ENCODE measurements at regions not wholly inside any gene's neighbourhood (a gene's known extent, or its start where the extent isn't known, plus 50 kb on each side); places are given as distances from the start of the nearest gene placed in this dataset.

DNA sequence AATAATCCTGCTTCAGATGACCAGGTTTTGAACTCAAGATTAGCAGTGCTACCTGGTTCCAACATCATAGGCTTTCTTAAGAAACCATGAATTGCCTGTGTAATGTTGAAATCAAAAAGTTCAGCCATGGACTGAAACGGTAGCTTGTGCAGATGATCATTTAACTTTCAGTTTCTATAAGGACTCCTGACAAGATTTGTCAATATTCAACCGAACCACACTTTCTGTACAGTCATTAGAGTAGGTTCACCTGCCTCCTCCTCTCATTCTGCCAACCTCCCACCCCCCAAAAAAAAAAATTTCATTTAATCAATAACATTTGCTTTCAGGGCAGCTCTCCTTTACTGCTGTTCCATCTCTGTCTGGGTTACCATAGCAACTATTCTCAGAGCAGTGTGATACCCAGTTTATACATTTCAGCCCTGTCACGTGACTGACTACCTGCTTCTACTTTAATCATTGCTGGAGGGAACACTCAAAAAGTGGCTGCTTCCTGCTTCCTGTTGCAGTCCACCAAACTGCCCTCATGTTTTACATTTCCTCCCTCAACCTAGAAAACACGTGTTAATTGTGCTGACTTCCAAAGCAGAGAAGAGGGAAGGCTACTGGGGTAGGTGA lies 275.5 kb downstream of the SS18 start:
- intact Hi-C loops (cut with micrococcal nuclease): no loop called here

DNA sequence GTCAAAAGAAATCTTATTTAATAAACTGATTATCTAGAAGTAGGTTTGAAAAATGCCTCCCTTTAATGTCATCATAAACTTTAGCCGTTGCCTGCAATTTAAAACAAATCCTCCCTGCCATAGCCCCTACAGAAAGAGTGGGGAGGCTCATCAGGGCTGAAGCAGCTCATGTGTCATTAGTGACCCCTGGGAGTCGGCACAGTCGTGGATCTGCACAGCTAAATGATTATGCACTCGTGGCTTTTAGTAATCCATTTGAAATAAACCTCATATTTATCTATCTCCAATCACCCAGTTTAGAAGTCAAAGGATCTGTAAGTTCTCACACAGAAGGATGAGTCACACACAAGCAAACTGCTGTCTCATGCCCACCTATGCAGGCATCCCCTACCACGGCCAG lies 277.3 kb downstream of the SS18 start:
- intact Hi-C loops (cut with micrococcal nuclease): no loop called here

DNA sequence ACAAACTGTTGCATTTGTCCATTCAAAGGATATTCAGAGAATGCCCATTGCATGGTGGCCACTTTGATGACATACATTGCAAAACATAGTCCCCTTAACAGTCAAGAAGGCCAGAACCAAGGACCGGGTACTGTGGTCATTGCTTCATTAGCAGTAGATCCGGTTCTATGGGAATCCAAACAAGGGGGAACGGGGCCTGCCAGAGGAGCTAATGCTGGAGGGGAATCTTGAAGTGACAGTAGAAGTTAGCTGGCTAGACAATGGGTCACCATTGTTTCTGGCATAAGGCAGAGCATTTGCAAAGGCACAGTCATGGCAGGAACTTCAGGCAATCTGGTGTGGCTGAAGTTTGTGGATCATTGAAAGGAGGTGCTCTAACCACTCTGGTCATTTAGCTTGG lies 279.7 kb downstream of the SS18 start:
- intact Hi-C loops (cut with micrococcal nuclease): no loop called here

DNA sequence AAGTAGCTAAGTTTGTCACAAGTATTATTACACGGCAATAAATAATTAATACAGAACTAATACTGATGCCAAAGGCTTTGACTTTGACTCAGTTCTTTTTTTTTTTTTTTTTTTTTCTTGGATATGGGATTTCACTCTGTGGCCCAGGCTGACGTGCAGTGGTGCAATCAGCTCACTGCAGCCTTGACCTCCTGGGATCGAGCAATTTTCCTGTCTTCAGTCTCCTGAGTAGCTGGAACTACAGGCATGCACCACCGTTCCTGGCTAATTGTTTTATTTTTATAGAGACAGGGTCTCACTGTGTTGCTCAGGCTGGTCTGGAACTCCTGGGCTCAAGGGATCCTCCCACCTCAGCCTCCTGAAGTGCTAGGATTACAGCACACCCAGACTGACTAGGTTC lies 284.5 kb downstream of the SS18 start:
- intact Hi-C loops (cut with micrococcal nuclease): no loop called here

DNA sequence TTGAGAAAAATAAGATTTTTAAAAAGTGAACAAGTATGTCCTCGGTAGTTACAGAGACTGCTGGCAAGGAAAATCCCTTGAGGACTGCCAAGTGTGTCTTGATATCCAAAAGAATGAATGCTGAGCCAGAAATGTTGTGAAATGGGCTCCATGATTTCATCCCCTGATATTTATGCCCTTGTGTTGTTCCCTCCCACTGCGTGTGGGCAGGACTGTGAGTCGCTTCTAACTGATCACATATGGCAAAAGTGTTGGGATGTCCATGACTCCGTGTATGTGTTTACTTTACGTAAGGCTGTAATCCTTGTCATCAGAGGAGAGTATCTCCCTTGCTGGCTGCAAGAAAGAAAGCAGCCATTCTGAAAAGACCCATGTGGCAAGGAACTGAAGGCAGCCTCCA lies 285.1 kb downstream of the SS18 start:
- intact Hi-C loops (cut with micrococcal nuclease): no loop called here

DNA sequence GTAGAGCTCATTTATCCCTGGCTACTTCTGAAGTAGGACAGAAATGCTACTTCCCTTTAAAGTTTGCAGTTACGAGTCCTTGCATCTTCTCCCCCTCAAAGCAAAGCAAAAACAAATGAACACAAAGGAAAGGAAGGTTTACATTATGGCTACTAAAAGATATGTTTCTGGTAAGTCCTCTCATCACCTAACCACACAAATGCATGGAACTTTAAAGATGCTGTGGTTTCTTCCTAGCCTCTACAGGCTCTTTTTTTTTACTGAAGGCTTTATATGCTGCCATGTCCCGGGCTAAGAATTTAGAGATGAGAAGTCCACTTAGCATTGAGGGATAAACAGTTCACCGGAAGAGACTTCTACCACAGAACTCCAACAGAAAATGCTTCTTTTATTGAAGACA lies 291.2 kb downstream of the SS18 start:
- intact Hi-C loops (cut with micrococcal nuclease): no loop called here

DNA sequence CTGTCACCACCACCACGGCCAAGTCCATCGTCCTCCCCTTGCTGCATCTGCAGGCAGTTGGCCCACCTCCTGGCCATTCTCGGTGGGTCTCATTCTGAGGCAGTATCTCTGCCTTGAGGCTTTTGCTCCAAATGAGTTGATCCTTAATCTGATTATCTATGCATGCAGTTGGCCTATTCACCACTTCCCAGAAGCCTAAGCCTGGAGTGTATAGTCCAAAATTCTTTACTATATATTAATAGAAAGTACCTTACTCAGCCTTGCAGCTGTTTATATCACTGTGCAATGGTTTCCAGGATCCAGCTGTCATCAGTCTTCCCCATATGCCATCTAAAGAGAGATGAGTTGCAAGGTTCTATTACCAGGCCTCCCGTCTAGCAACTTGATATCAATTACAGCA lies 292.4 kb downstream of the SS18 start:
- intact Hi-C loops (cut with micrococcal nuclease): no loop called here

DNA sequence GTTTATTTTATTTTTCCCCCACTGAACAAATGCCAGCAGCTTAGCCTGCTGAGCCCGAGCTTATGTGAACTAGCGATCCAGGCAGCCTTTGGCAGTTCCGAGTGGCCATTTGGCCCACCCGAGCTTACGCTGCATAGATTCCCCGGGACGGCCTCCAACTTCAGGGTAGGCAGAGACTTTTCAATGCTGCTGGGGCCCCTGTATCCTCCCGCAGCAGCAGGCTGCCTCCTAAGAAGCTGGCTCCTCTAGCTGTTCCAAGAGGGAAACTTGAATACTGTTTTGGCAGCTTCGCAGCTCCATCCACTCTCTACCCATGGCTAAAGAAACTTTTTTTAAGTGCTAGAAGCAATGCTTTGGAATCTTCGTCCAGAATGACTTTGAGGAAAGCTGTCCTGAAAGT lies 295.2 kb downstream of the SS18 start:
- intact Hi-C loops (cut with micrococcal nuclease): no loop called here

DNA sequence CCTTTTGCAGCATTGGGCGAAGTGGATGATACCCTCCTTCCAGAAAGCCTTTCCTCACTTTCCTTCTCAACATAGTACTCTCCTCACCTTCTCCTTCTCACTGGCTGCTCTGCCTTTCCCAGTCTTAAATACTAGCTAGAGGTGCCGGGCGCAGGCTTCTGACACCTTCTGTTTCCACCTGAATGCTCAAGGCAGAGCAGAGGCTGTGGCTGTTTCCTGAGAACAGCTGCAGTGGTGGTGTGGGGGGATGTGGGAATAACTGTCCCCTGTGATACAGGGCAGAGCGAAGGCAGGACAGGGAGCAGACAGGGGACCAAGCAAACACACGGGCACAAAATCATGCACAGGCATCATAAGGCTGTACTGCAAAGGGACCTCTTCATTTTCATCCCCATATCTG lies 303.1 kb downstream of the SS18 start:
- intact Hi-C loops (cut with micrococcal nuclease): no loop called here

DNA sequence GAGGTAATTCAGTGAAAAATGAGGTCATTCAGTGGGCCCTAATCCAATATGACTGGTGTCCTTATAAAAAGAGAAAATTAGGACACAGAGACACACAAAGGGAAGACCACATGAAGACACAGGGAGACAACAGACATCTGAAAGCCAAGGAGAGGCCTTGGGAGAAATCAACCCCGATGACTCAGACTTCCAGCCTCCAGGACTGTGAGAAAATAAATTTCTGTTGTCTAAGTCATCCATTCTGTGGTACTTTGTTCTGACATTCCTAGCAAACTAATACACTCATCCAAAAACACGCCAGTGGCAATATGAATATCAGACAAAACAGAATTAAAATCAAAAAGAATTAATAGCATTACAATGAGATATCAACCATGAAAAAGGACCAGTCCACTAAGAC lies 303.7 kb downstream of the SS18 start:
- intact Hi-C loops (cut with micrococcal nuclease): no loop called here

DNA sequence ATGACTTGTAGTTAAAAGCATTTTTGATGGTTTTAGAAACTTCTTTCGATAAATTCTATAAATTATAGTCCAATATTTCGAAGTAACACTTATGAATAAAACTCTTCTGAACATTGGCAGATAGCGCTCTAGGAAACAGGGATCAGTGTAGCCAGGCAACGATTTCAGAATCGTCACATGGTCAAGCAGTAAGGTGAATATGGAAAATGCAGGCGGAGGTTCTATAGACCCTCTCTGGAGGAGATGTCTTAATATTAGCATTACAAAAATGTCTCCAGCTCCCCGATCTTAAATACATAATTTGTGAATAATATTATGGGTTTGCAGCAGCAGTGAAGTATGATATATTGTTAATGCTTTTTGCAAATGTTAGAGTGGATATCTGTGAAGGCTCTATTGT lies 310.3 kb downstream of the SS18 start:
- intact Hi-C loops (cut with micrococcal nuclease): no loop called here

DNA sequence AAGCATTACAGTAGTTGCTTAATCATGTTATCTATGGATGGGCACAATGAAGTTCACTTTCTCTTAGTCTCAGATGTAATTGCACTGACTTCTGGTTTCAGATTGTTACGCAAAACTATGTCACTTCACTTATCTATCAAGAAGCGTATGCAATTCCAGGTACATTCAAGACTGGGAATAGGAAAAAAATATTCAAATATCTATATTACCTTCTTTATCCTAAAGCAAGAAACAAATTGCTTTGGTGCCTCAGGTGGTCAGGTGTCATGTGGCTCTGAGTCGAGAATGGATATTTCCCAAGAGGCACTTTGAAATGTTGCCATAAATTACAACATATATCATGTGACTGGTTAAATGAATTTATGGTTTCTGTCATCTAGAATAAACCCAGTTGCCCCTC lies 318.6 kb downstream of the SS18 start:
- intact Hi-C loops (cut with micrococcal nuclease): no loop called here

DNA sequence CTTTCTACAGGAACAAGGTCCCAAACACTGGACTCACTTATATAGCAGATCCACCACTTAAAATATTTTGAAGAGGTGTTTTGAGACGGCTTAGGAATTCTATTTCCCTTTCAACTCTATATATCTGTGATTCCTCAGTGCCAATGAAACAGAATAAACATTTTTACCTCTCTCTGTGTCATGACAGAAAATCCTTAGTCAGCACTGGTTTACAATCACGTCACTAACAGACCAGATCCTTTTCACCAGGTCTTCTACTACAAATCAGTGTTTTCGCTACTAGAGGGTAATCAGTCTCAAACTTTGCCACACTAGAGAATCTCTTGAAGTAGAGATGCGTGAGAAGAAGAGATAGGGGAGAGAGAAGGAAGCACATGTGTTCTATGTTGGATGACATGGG lies 325.6 kb downstream of the SS18 start:
- intact Hi-C loops (cut with micrococcal nuclease): no loop called here

DNA sequence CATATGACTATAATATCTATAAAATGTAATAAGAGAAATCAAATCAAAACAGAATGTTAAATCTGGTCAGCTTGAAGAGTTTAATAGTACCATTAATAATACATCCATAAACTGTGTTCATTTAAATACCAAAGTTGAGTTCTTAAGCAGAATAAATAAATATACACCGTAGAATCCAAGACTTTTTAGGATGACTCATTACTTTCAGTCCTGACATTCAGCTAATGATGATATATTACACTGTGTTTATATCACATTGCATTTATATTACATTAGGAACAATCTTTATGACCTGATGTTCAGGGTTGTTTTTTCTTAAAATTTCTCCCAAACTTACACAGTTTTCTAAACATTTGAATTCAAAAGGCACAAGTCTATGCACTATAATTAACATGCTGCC lies 331.3 kb downstream of the SS18 start:
- intact Hi-C loops (cut with micrococcal nuclease): no loop called here

DNA sequence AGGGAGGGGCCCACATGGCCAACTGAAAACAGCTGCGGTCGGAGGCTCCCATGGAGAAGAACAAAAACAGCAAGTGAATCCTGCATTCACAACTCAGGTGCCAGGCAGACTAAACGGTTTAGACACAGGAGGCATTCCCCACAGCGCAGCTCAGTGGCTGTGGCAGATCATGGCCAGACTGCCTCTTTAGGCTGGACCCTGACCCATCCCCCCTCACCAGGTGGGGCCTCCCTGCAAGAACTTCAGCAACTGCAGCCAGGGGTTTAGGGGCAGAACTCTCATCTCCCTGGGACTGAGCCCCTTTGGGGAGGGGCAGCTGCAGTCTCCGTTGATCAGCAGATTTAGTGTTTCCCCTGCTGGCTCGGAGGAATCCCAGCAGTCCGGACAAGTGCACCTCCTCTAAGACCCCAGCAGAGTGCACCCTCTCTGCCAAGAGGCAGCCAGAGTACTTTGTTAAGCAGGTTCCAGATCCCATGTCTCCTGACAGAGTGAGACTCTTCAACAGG lies 346.7 kb downstream of the SS18 start:
- intact Hi-C loops (cut with micrococcal nuclease): no loop called here

DNA sequence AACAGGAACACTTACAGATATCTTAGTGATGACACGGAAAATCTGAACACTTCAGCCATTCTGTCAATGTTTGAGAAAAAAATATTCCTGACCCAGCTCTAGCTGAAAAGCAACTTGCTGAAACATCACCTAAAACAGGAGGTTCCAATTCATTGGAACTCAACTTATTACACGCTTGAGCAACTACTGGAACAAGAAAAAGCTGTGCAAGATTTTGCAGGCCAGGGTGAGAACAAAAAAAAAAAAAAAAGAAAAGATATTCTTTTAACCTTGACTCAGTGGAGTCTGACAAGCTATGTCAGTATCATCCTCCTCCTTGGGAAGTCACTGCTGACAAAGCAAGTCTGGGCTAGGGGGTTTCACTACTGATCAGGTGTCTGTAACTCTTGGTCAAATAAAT lies 351.0 kb downstream of the SS18 start:
- intact Hi-C loops (cut with micrococcal nuclease): no loop called here

DNA sequence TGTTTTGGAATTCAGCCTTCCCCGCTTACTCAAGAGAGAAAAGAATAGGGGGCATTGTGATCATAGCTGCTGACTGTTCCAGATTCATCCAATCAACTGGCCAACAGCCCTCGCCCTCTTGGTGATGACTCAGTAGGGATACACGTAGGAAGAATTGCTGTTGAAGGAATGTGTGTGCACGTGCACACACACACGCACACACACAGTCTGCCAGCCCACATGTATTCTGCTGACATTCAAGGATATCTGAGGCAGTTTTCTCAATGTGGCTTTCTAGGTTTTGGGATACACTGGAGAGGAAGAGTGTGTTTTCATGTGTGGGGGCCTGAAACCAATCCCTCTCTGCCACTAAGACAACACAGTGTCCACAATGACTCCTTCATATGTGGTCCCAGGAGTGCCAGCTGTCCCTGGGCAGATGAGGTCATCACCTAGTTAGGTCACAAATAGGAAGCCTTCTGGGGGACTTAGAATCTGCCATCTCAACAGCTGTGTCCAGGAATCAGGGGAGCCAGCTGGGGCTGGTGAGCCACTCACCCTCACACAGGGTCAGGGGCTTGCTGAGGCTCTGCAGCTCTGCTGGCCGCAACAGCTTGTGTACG lies 352.6 kb downstream of the SS18 start:
- intact Hi-C loops (cut with micrococcal nuclease): no loop called here

DNA sequence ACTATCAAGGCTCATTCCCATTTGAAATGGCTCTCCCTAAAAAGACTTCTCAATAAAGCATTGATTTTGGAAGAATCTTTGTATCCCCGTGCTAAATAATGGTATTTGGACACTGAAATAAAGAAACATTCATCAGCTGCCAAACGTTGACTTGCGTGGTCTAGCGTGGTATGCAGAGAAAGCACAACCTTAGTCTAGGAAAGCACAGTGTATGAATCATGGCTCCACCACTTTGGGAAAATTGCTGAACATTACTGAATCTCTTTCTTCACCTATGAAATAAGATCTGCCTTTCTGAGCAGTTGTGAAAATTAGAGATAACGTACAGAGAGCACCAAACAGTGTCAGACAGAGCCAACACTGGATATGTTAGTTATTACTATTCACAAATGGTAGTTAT lies 353.9 kb downstream of the SS18 start:
- intact Hi-C loops (cut with micrococcal nuclease): no loop called here

DNA sequence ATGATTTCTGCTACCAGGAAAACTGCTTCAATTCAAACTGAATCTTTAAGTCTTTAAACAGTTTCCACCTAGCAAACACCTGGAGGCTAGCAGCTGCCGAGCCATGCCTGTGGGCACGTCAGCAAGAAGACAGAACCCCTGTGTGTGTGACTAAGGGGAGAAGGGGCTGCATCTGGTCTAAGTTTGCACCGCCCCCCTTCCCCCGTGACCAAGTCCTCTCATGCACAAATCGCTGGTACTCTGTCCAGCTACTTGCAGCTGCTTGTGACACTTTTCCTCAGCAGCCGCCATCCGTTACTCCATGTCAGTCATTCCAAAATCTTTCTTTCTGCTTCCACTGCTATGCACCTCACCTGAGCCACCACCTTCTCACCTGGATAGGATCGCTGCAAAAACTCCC lies 355.0 kb downstream of the SS18 start:
- intact Hi-C loops (cut with micrococcal nuclease): no loop called here

DNA sequence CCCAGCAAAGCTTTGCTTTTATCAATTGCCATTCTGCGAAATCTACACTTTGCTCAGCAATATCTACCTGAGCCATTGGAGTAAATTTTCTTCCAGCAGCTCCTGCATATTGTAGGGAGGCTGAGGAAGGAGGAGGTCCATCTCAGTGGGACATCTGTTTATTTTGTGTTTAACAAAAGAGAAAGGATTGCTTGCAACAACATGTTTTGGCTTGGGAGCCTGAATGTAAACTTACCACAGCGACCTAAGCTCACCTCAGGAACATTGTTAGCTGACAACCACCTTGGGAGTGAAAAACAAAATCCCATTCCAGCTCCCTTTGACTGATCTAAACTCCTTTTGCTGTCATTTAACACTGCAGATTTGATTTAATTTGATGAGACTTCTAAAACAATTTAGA lies 356.1 kb downstream of the SS18 start:
- intact Hi-C loops (cut with micrococcal nuclease): no loop called here

DNA sequence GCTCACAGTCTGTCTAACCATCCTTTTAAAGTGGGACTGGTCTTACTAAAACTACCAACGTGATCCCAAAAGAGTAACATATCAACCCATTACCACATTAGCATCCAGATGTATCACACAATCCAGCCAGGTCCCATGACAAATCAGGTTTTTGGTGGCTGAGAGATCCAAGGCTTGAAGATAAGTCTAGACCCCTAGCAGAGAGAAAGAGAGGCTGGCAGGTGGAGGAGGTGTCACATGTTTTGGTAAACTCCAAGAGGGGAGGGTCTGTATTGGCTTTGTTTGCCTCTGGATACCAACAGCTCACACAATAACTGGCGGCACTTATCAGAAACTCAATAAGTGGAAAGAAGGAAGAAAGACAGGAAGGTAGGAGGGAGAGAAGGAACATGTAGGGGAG lies 357.6 kb downstream of the SS18 start:
- intact Hi-C loops (cut with micrococcal nuclease): no loop called here

DNA sequence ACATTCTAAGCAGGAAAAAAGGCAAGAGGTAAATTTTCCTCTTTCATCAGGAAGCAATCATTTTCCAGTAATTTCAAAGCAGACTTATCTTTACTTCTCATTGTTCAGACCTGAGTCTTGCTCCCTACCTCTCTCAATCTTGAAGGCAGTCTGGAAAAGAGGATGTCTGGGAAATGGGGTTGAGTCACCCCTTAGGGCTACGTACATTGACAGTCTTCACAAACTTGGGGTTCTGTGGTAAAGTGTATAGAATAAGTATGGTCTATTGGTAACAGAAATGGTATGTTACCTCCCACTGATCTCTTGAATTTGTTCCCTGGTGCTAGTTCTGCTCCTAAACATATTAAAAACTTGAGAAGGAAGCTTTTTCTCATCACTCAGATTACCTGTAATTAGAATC lies 361.3 kb downstream of the SS18 start:
- intact Hi-C loops (cut with micrococcal nuclease): no loop called here

DNA sequence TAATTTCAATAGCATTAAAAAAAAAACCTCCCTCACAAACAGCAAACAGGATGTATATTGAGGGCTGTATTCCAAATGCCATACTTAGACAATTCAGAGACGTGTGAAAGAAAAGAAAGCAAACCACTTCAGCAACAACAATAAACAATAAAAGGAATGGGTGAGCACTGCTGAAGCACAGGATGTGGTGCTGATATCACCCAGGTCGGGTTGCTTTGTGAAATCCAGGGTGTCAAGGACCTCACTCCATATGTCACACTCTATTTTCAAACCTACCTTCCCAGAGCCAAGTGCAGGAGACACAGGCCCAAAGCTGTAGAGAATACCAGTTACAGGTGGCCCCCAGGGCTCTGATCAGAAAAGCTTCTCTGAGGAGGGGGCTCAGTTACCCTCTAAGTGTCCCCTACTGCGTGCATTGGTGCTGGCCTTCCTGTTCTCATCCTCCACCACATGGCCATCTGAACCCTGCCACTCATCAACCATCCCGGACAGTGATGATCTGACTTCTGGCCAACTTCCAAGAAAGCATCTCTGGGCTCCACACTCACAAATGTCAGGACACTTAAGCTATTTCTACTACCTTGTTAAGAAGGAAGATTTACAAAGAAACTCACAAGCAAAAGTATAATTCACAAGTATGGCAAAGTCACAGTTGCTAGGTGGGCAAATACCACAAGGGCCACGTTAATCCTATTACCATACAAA lies 363.0 kb downstream of the SS18 start:
- intact Hi-C loops (cut with micrococcal nuclease): no loop called here

Measured in T-helper 2 cell treated with Interferon-gamma antibody and Interleukin-4, amounts not matched to agents 100 ng/mL and 5 ng/mL, for 36 hours (primary cell).